ENCODE measurements at regions not wholly inside any gene's neighbourhood (a gene's known extent, or its start where the extent isn't known, plus 50 kb on each side); places are given as distances from the start of the nearest gene placed in this dataset.

- TF ChIP-seq CTCF (IDR thresholded peaks at IDR 0.05) (no peak), POLR2A (IDR thresholded peaks at IDR 0.05) (no peak)
These were observed 806.5 kb downstream of the IGSF11 start for GRCh38 chr3:118228151-118228550.
